Head of caudate nucleus (tissue), 42 donors: ENCODE measurements at regions not wholly inside any gene's neighbourhood (a gene's known extent, or its start where the extent isn't known, plus 50 kb on each side); places are given as distances from the start of the nearest gene placed in this dataset.

Experiments used
- DNase-seq, 42 donors: peaks; one replicate each; pipeline versions ENCODE4 v3.0.0 to v3.0.0-alpha.2; 2020 to 2021; ENCODE audit warnings: mixed read lengths in 7 of 42
- intact Hi-C: fragments of 100-400 bp; cut with DNase I; formaldehyde crosslinking; loops from one replicate; pipeline ENCODE4 v1.15.0; 2022

- DNase-seq: no peak
- intact Hi-C loops: no loop called here
Measured at GRCh38 chr2:14189929-14190328, 442.6 kb upstream of the LRATD1 start.

GRCh38 chr2:14194233-14194632 lies 438.3 kb upstream of the LRATD1 start:
- intact Hi-C loops: no loop called here
- DNase-seq: no peak

- intact Hi-C loops: no loop called here
Measured at GRCh38 chr2:14197293-14197692, 435.2 kb upstream of the LRATD1 start.

GRCh38 chr2:14199040-14199439 lies 433.5 kb upstream of the LRATD1 start:
- DNase-seq: no peak
- intact Hi-C loops: no loop called here

More at GRCh38 chr2:14197293-14197692, 435.2 kb upstream of the LRATD1 start:
- no peak for DNase-seq

- intact Hi-C loops: no loop called here
- DNase-seq: no peak
Measured at GRCh38 chr2:14219306-14219705, 413.2 kb upstream of the LRATD1 start.

- no peak for DNase-seq
- intact Hi-C loops: no loop called here
Measured at GRCh38 chr2:14220101-14220500, 412.4 kb upstream of the LRATD1 start.

GRCh38 chr2:14221466-14221865 lies 411.1 kb upstream of the LRATD1 start:
- intact Hi-C loops: no loop called here
- no peak for DNase-seq

- intact Hi-C loops: no loop called here
- DNase-seq: no peak
Measured at GRCh38 chr2:14223576-14223975, 408.9 kb upstream of the LRATD1 start.

- intact Hi-C loops: no loop called here
Measured at GRCh38 chr2:14231391-14231898, 401.1 kb upstream of the LRATD1 start.

GRCh38 chr2:14232217-14232616 lies 400.3 kb upstream of the LRATD1 start:
- intact Hi-C loops: no loop called here
- DNase-seq: no peak

More at GRCh38 chr2:14231391-14231898, 401.1 kb upstream of the LRATD1 start:
- DNase-seq: no peak

GRCh38 chr2:14234911-14235310 lies 397.6 kb upstream of the LRATD1 start:
- intact Hi-C loops: no loop called here
- no peak for DNase-seq

- intact Hi-C loops: no loop called here
- no peak for DNase-seq
Measured at GRCh38 chr2:14235667-14236066, 396.9 kb upstream of the LRATD1 start.

GRCh38 chr2:14237902-14238301 lies 394.6 kb upstream of the LRATD1 start:
- intact Hi-C loops: no loop called here
- no peak for DNase-seq

GRCh38 chr2:14239605-14240004 lies 392.9 kb upstream of the LRATD1 start:
- intact Hi-C loops: no loop called here

GRCh38 chr2:14240868-14241267 lies 391.6 kb upstream of the LRATD1 start:
- no peak for DNase-seq
- intact Hi-C loops: no loop called here

More at GRCh38 chr2:14239605-14240004, 392.9 kb upstream of the LRATD1 start:
- no peak for DNase-seq

GRCh38 chr2:14245901-14246300 lies 386.6 kb upstream of the LRATD1 start:
- DNase-seq: no peak
- intact Hi-C loops: no loop called here

GRCh38 chr2:14255135-14255820 lies 377.2 kb upstream of the LRATD1 start:
- DNase-seq: no peak
- intact Hi-C loops: no loop called here

- DNase-seq: no peak
- intact Hi-C loops: no loop called here
Measured at GRCh38 chr2:14256890-14257289, 375.6 kb upstream of the LRATD1 start.

- DNase-seq: no peak
- intact Hi-C loops: no loop called here
Measured at GRCh38 chr2:14257801-14258507, 374.6 kb upstream of the LRATD1 start.

- DNase-seq: no peak
Measured at GRCh38 chr2:14261771-14262170, 370.7 kb upstream of the LRATD1 start.

GRCh38 chr2:14263053-14263452 lies 369.5 kb upstream of the LRATD1 start:
- intact Hi-C loops: no loop called here
- DNase-seq: no peak

More at GRCh38 chr2:14261771-14262170, 370.7 kb upstream of the LRATD1 start:
- intact Hi-C loops: no loop called here
